HG03571 (cell line): ENCODE measurements at regions not wholly inside any gene's neighbourhood (a gene's known extent, or its start where the extent isn't known, plus 50 kb on each side); places are given as distances from the start of the nearest gene placed in this dataset.
"Not testable (repeated sequence)": the region's sequence is repeated elsewhere in the genome, so short reads cannot be mapped to it uniquely, and the experiment has no call there.

Source experiments
- ATAC-seq: cut with Tn5 transposase; IDR thresholded peaks from one replicate; pipeline ENCODE4 v1.9.1; 2021; ENCODE audit not compliant: unreplicated experiment

GRCh38 chr9:87357600-87357999 lies 140.1 kb upstream of the DAPK1 start:
- no peak for ATAC-seq

GRCh38 chr9:87359264-87359663 lies 138.4 kb upstream of the DAPK1 start:
- ATAC-seq, result no peak

GRCh38 chr9:87359958-87360601 lies 137.6 kb upstream of the DAPK1 start:
- ATAC-seq, result no peak

- ATAC-seq, result no peak
Measured at GRCh38 chr9:87370049-87370685, 127.5 kb upstream of the DAPK1 start.

- no peak for ATAC-seq
Measured at GRCh38 chr9:87371795-87372355, 125.8 kb upstream of the DAPK1 start.

GRCh38 chr9:87372356-87372851 lies 125.3 kb upstream of the DAPK1 start:
- ATAC-seq, result no peak

GRCh38 chr9:87374023-87374919 lies 123.4 kb upstream of the DAPK1 start:
- ATAC-seq, result not testable (repeated sequence)

- ATAC-seq, result no peak
Measured at GRCh38 chr9:87375397-87376073, 122.1 kb upstream of the DAPK1 start.

GRCh38 chr9:87378676-87379075 lies 119.0 kb upstream of the DAPK1 start:
- ATAC-seq, result no peak

GRCh38 chr9:87379300-87379699 lies 118.4 kb upstream of the DAPK1 start:
- no peak for ATAC-seq

- no peak for ATAC-seq
Measured at GRCh38 chr9:87381050-87381711, 116.5 kb upstream of the DAPK1 start.

- ATAC-seq, result no peak
Measured at GRCh38 chr9:87381746-87382145, 115.9 kb upstream of the DAPK1 start.

GRCh38 chr9:87382900-87383299 lies 114.8 kb upstream of the DAPK1 start:
- no peak for ATAC-seq

- ATAC-seq, result no peak
Measured at GRCh38 chr9:87383344-87384150, 114.1 kb upstream of the DAPK1 start.

- ATAC-seq, result no peak
Measured at GRCh38 chr9:87386490-87387025, 111.1 kb upstream of the DAPK1 start.

- no peak for ATAC-seq
Measured at GRCh38 chr9:87387351-87388011, 110.2 kb upstream of the DAPK1 start.

- not testable (repeated sequence) for ATAC-seq
Measured at GRCh38 chr9:87388708-87389107, 109.0 kb upstream of the DAPK1 start.

- ATAC-seq, result no peak
Measured at GRCh38 chr9:87389936-87390335, 107.7 kb upstream of the DAPK1 start.

- ATAC-seq, result no peak
Measured at GRCh38 chr9:87390361-87390760, 107.3 kb upstream of the DAPK1 start.
